ENCODE measurements at regions not wholly inside any gene's neighbourhood (a gene's known extent, or its start where the extent isn't known, plus 50 kb on each side); places are given as distances from the start of the nearest gene placed in this dataset.

DNA sequence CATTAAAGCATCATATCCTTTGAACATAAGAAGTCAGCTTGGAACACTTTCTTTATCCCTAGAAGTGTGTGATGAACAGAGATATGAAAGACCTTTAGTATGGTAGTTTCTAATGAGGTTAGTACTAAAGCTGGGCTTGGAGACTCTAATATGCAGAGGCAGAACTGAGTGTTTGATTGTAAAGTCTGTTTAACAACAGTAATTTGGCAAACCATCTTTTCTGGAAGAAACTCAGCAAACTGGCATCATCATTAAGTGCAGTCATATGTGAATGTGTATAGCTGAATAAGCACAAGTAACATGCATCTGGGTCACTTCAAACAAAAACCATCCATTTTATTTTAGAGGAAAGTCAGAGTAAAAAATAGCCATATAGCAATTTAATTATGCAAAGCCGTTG is 385.9 kb upstream of the MAD2L1 start:
- DNase-seq: no peak
- no peak overlapping the region for H3K27ac ChIP-seq (replicated peaks)
- TF ChIP-seq, protein P1, sequence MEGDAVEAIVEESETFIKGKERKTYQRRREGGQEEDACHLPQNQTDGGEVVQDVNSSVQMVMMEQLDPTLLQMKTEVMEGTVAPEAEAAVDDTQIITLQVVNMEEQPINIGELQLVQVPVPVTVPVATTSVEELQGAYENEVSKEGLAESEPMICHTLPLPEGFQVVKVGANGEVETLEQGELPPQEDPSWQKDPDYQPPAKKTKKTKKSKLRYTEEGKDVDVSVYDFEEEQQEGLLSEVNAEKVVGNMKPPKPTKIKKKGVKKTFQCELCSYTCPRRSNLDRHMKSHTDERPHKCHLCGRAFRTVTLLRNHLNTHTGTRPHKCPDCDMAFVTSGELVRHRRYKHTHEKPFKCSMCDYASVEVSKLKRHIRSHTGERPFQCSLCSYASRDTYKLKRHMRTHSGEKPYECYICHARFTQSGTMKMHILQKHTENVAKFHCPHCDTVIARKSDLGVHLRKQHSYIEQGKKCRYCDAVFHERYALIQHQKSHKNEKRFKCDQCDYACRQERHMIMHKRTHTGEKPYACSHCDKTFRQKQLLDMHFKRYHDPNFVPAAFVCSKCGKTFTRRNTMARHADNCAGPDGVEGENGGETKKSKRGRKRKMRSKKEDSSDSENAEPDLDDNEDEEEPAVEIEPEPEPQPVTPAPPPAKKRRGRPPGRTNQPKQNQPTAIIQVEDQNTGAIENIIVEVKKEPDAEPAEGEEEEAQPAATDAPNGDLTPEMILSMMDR (IDR thresholded peaks at IDR 0.05; ENCODE audit: borderline replicate concordance): no peak
- no peak overlapping the region for H3K4me3 ChIP-seq
- no peaks in the 10 kb centered on the region for H3K4me1 ChIP-seq
- H3K36me3 ChIP-seq: no peaks in the 10 kb centered on the region
- no peaks in the 10 kb centered on the region for H3K27me3 ChIP-seq (ENCODE audit: low read depth)
- H3K9me3 ChIP-seq (replicated peaks): no peaks in the 10 kb centered on the region
- intact Hi-C loops (cut with micrococcal nuclease): no loop called here

DNA sequence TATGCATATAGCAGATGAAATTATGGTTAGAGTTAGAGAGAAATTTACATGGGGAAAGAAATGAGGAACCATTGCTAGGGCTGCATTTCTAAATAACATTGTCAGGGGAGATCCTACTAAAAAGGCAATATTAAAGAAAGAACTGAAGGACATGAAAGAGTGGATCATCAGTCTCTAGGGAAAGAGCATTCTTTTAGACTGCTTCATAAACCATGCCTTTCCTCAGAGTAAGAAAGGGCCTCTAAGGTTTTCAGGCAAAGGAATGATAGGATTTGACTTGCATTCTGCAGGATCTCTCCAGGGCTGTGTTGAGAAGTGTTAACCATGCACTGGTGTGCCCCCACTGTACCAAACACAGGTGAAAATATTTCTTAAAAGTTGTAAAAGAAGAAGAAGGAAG is 385.4 kb upstream of the MAD2L1 start:
- no peak overlapping the region for H3K4me3 ChIP-seq
- intact Hi-C loops (cut with micrococcal nuclease): no loop called here
- no peaks in the 10 kb centered on the region for H3K4me1 ChIP-seq

DNA sequence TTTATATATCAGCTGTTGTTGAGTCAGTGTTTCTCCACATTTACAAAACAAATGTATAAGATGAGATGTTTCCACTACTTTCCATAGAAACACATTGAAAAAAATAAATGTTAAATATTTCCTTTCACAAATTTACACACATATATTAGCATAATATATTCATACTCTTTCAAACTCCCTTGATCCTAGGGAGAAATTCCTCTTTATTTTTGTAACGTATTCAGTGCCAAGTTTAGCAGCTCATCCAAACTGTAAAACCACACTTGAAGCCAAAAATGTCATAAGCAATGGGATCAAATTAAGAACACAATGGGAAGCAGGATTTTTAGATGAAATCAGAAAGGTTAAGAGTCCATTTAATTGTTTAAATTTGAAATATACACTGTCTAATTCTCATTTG is 381.1 kb upstream of the MAD2L1 start:
- TF ChIP-seq, protein P1 (IDR thresholded peaks at IDR 0.05; ENCODE audit: borderline replicate concordance): no peak

More for the DNA sequence above, 385.4 kb upstream of the MAD2L1 start:
- no peaks in the 10 kb centered on the region for H3K27me3 ChIP-seq (ENCODE audit: low read depth)
- TF ChIP-seq, protein P1 (IDR thresholded peaks at IDR 0.05; ENCODE audit: borderline replicate concordance): no peak
- H3K9me3 ChIP-seq (replicated peaks): no peaks in the 10 kb centered on the region
- no peaks in the 10 kb centered on the region for H3K36me3 ChIP-seq
- H3K27ac ChIP-seq (replicated peaks): no peak overlapping the region
- no peak for DNase-seq

DNA sequence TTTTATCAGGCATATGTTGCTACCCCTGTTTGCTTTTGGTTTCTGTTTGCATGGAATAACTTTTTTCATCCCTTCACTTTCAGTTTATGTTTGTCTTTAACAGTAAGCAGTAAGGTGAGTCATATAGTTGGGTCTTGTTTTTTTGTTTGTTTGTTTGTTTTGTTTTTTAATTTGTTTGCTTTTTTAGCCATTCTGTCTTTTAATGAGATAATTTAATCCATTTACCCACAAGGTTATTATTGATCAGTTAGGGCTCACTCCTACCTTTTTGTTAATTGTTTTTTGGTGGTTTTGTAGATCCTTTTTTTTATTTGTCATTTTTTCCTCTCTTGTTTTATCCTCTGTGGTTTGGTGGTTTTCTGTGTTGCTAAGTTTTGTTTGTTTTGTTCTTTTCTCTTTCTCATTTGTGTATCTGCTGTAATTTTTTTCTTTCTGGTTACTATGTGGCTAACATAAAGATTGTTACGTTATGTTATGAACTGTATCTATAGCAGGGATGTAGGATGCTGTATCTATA is 379.5 kb upstream of the MAD2L1 start:
- TF ChIP-seq, protein P1 (IDR thresholded peaks at IDR 0.05; ENCODE audit: borderline replicate concordance): no peak
- Histone ChIP-seq H3K9me3 (replicated peaks) (no peaks in the 10 kb centered on the region), H3K36me3 (no peaks in the 10 kb centered on the region), H3K4me1 (no peaks in the 10 kb centered on the region), H3K27me3 (ENCODE audit: low read depth) (no peaks in the 10 kb centered on the region), H3K4me3 (no peak overlapping the region), H3K27ac (replicated peaks) (no peak overlapping the region)
- no peak for DNase-seq
- intact Hi-C loops (cut with micrococcal nuclease): no loop called here

More for the DNA sequence above, 381.1 kb upstream of the MAD2L1 start:
- Histone ChIP-seq H3K27me3 (ENCODE audit: low read depth) (no peaks in the 10 kb centered on the region), H3K36me3 (no peaks in the 10 kb centered on the region), H3K4me3 (no peak overlapping the region), H3K9me3 (replicated peaks) (no peaks in the 10 kb centered on the region), H3K27ac (replicated peaks) (no peak overlapping the region), H3K4me1 (no peaks in the 10 kb centered on the region)
- intact Hi-C loops (cut with micrococcal nuclease): no loop called here
- no peak for DNase-seq

DNA sequence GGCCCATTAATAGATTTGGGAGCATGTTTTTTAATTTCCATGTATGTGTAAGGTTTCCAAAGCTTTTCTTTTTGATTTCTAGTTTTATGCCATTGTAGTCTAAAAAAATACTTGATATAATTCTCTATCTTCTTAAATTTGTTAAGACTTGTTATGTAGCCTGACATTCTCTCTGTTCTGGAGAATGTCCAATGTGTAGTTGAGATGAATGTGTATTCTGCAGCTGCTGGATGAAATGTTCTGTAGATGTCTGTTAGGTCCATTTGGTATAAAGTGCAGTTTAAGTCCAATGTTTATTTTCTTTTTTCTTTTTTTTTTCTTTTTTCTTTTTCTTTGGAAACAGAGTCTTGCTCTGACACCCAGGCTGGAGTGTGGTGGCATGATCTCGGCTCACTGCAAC is 378.5 kb upstream of the MAD2L1 start:
- no peak for DNase-seq
- Histone ChIP-seq H3K27me3 (ENCODE audit: low read depth) (no peaks in the 10 kb centered on the region), H3K36me3 (no peaks in the 10 kb centered on the region), H3K4me3 (no peak overlapping the region), H3K27ac (replicated peaks) (no peak overlapping the region), H3K9me3 (replicated peaks) (no peaks in the 10 kb centered on the region), H3K4me1 (no peaks in the 10 kb centered on the region)
- TF ChIP-seq, protein P1 (IDR thresholded peaks at IDR 0.05; ENCODE audit: borderline replicate concordance): no peak
- intact Hi-C loops (cut with micrococcal nuclease): no loop called here

All from left ventricle myocardium inferior (tissue), 1 donor.